Mesodermal cell (in vitro differentiated cells): ENCODE measurements at regions not wholly inside any gene's neighbourhood (a gene's known extent, or its start where the extent isn't known, plus 50 kb on each side); places are given as distances from the start of the nearest gene placed in this dataset.
A peak's percentile ranks its signal among the peaks of the same experiment; 100 is the strongest.
"Not testable (repeated sequence)": the region's sequence is repeated elsewhere in the genome, so short reads cannot be mapped to it uniquely, and the experiment has no call there.

Source experiments
- H3K27ac ChIP-seq: 2 replicates; pipeline ENCODE4 v1.7.0; 2013; ENCODE audit warnings: mild to moderate bottlenecking, low read depth, low read length, moderate library complexity; ENCODE audit not compliant: severe bottlenecking
- H3K36me3 ChIP-seq: 2 replicates; pipeline ENCODE4 v1.7.1; 2013; ENCODE audit warnings: mild to moderate bottlenecking, low read length, moderate library complexity; ENCODE audit not compliant: control insufficient read depth, insufficient read depth
- H3K4me1 ChIP-seq: one replicate; pipeline ENCODE4 v1.7.1; 2013; ENCODE audit warnings: mild to moderate bottlenecking, low read length; ENCODE audit not compliant: insufficient read depth, control insufficient read depth, poor library complexity, severe bottlenecking
- H3K4me3 ChIP-seq: 2 replicates; pipeline ENCODE4 v1.7.0; 2013; ENCODE audit warnings: low read length, control low read depth, mild to moderate bottlenecking; ENCODE audit not compliant: insufficient read depth, poor library complexity, severe bottlenecking; ENCODE audit errors: extremely low read depth
- H3K9me3 ChIP-seq: 2 replicates; pipeline ENCODE4 v1.7.1; 2013; ENCODE audit warnings: mild to moderate bottlenecking, low read length, moderate library complexity; ENCODE audit not compliant: control insufficient read depth
- WGBS, 2 experiments: methylation state at CpG; one replicate each; pipeline ENCODE4 v1.1.5; 2013; ENCODE audit warnings: missing lambda C conversion rate in 2 of 2; ENCODE audit not compliant: insufficient coverage in 2 of 2; 5-methylcytosine and 5-hydroxymethylcytosine counted together

GRCh38 chr5:159812759-159813158 is 103.5 kb upstream of the ADRA1B start:
- not testable (repeated sequence) for H3K4me1 ChIP-seq, H3K27ac ChIP-seq, H3K9me3 ChIP-seq, H3K4me3 ChIP-seq, H3K36me3 ChIP-seq
- no CpG with 5 or more reads among the region's 3 CpGs for WGBS, 2 experiments

- H3K4me1 ChIP-seq, result peaks cover 9% of the 10 kb centered on the region
- no peak overlapping the region for H3K27ac ChIP-seq
- no peaks in the 10 kb centered on the region for H3K9me3 ChIP-seq
- WGBS, 2 experiments, result 69 to 90% methylated on average over 1 to 2 of the region's 3 CpGs
- no peak overlapping the region for H3K4me3 ChIP-seq
- H3K36me3 ChIP-seq, result no peaks in the 10 kb centered on the region
Measured at GRCh38 chr5:159814222-159814621, 102.1 kb upstream of the ADRA1B start.

DNA sequence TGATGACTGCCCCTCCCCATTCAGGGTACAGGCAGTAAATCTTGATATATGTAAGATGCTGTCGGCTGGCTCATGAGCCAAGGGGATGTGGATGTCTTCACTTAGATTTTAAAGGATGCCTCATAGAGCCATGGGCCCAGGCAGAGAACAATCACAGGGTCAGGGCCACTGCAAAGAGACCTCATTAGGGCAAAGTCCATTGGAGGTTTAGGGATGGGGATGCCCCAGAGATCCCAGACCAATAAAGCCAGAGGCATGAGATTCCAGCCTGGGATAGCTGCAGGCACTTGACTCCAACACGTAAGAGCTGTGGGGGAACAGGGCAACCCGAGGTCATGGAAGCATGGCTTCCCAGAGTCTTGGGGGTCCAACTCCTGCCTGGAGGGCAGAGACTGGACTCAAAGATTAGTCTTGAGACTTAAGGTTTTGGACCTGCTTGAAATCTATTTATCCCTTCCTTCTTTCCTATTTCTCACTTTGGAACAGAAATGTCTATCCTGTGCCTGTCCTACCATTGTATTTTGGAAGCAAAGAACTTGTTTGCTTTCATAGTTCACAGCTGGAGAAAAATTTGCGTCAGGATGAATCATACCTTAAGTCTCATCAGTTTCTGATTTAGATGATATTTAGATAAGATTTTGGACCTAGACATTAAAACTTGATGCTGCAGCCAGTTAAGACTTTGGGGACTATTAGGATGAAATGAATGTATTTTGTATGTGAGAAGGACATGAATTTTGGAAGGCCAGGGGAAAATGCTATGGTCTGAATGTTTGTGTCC is 101.3 kb upstream of the ADRA1B start:
- peaks cover 16% of the 10 kb centered on the region for H3K4me1 ChIP-seq
- no peaks in the 10 kb centered on the region for H3K9me3 ChIP-seq
- WGBS, 2 experiments, result 85 to 90% methylated on average over 3 to 4 of the region's 4 CpGs
- H3K27ac ChIP-seq, result no peak overlapping the region
- no peak overlapping the region for H3K4me3 ChIP-seq
- no peaks in the 10 kb centered on the region for H3K36me3 ChIP-seq

- Histone ChIP-seq H3K4me1 (peaks cover 15% of the 10 kb centered on the region), H3K9me3 (no peaks in the 10 kb centered on the region), H3K36me3 (no peaks in the 10 kb centered on the region), H3K27ac (no peak overlapping the region), H3K4me3 (no peak overlapping the region)
- WGBS, 2 experiments, result 61 to 93% methylated on average over 3 of the region's 5 CpGs
Measured at GRCh38 chr5:159817262-159818029, 98.8 kb upstream of the ADRA1B start.

DNA sequence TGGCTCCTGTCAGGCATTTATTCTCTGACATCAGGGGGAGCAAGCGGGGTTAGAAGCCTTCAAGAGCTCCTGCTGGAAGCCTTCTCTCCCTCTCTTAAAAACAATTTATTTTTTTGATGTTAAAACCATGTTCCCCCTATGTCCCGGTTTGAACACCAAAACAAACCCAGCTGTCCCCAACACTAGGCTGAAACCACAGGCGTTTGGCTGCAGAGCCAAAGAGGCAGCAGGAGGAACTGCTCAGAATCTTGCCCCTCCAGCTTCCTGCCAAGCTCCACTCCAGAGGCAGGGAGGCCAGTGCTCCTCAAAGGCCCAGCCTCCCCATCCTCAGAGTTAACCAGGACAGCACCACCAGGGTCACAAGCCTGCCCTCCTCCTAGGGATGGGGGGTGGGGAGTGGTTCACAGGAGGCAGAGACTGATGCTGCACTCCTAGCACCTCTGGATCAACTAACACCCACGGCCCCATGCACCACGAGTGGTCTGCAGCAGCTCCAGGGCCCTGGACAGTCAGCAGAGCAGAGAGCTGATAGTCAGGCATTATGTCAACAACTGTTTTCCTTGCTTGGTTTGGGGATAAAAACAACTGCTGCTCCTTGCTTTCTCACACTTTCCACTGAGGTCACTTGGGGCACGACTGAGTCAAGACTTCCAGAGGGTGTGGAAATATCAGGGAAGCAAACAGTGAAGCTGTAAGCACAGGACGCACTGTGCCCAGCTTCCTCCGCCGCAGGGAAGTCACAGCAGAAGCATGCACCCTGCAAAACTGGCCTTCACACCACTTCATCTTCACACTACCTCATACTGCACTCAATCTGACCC is 96.5 kb upstream of the ADRA1B start:
- H3K27ac ChIP-seq, result peak overlapping the region; percentile 62
- no peaks in the 10 kb centered on the region for H3K9me3 ChIP-seq
- 78 to 80% methylated on average over 6 to 7 of the region's 9 CpGs for WGBS, 2 experiments
- H3K36me3 ChIP-seq, result no peaks in the 10 kb centered on the region
- H3K4me1 ChIP-seq, result peaks cover 15% of the 10 kb centered on the region
- H3K4me3 ChIP-seq, result no peak overlapping the region

DNA sequence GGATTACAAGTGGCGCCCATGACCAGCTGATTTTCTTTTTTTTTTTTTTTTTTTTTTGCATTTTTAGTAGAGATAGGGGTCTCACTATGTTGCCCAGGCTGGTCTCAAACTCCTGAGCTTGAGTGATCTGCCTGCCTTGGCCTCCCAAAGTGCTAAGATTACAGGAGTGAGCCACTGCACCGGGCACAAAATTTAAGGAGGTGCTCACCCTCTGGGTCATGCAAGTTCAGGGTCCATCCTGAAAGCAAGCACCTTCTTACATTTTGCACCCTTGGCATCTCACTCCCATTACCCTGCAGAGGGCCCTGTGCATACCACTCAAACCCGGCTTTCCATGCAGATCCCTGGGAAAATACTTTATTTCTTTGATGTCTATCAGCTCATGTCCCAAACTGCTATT is 95.6 kb upstream of the ADRA1B start:
- Histone ChIP-seq H3K27ac (no peak overlapping the region), H3K4me1 (peaks cover 18% of the 10 kb centered on the region), H3K36me3 (no peaks in the 10 kb centered on the region), H3K9me3 (no peaks in the 10 kb centered on the region), H3K4me3 (no peak overlapping the region)
- WGBS, 2 experiments, result 75 to 89% methylated on average over 2 of the region's 3 CpGs

GRCh38 chr5:159821461-159821940 is 94.8 kb upstream of the ADRA1B start:
- Histone ChIP-seq H3K9me3 (no peaks in the 10 kb centered on the region), H3K36me3 (no peaks in the 10 kb centered on the region), H3K27ac (no peak overlapping the region), H3K4me3 (no peak overlapping the region), H3K4me1 (peaks cover 17% of the 10 kb centered on the region)
- 89 to 93% methylated on average over 8 of the region's 9 CpGs for WGBS, 2 experiments

GRCh38 chr5:159824188-159825161 is 91.8 kb upstream of the ADRA1B start:
- WGBS, 2 experiments, result 83 to 84% methylated on average over 2 to 3 of the region's 6 CpGs
- Histone ChIP-seq H3K4me3 (no peak overlapping the region), H3K9me3 (no peaks in the 10 kb centered on the region), H3K4me1 (peaks cover 22% of the 10 kb centered on the region), H3K27ac (no peak overlapping the region), H3K36me3 (no peaks in the 10 kb centered on the region)

DNA sequence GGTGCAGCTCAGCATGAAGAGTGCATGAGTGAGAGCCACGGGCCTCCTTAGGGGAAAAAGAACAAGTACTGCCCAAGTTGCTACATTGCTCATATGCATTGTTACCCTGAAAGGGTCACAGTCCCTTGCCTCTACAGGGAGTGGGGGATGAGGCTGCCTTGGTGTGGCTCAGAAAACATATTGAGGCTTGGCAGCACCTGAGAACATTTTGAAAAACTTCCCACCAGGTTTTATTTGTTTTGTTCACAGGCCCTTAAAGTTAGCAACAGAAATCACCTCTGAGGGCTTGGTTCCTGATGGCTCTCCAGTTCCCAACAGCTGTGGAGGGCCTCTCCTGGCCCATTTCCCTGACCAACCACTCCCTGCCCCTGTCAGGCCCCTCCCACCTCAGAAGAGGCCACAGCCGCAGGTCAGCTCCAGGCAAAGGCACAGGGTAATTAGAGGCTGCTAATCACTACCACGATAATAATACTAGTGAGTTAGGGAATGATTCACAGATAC is 90.7 kb upstream of the ADRA1B start:
- Histone ChIP-seq H3K36me3 (no peaks in the 10 kb centered on the region), H3K4me1 (peaks cover 14% of the 10 kb centered on the region), H3K27ac (no peak overlapping the region), H3K9me3 (no peaks in the 10 kb centered on the region), H3K4me3 (no peak overlapping the region)
- 60% methylated on average over 1 of the region's 3 CpGs; no CpG with 5 or more reads in 1 of the 2 experiments for WGBS, 2 experiments
